ENCODE measurements at regions not wholly inside any gene's neighbourhood (a gene's known extent, or its start where the extent isn't known, plus 50 kb on each side); places are given as distances from the start of the nearest gene placed in this dataset.

DNA sequence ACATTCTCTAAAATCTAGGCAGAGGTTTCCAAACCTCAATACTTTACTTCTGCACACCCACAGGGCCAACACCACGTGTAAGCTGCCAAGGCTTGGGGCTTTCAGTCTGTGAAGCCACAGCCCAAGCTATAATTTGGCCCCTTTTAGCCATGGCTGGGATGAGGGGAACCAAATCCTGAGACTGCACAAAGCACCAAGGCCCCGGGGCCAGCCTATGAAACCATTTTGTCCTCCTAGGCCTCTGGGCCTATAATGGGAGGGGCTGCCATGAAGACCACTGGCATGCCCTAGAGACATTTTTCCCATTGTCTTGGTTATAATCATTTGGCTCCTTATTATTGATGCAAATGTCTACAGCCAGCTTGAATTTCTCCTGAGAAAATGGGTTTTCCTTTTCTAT is 513.0 kb upstream of the ADGRB3 start:
- no peak for TF ChIP-seq TEAD4 (IDR thresholded peaks at IDR 0.05)
- TF ChIP-seq NFIC (IDR thresholded peaks at IDR 0.05): no peak
- TF ChIP-seq EGR1 (IDR thresholded peaks at IDR 0.05): no peak
- TF ChIP-seq TCF12 (IDR thresholded peaks at IDR 0.05; ENCODE audit: low read depth): no peak
- TF ChIP-seq FOXM1 (IDR thresholded peaks at IDR 0.05; ENCODE audit: borderline replicate concordance, low read depth): no peak
- no peak for TF ChIP-seq EP300 (IDR thresholded peaks at IDR 0.05; ENCODE audit: borderline replicate concordance)
- no peak for TF ChIP-seq TAF1 (IDR thresholded peaks at IDR 0.05; ENCODE audit: low read depth)
- TF ChIP-seq YY1 (IDR thresholded peaks at IDR 0.05; ENCODE audit: low read depth): no peak
- TF ChIP-seq, protein P1, sequence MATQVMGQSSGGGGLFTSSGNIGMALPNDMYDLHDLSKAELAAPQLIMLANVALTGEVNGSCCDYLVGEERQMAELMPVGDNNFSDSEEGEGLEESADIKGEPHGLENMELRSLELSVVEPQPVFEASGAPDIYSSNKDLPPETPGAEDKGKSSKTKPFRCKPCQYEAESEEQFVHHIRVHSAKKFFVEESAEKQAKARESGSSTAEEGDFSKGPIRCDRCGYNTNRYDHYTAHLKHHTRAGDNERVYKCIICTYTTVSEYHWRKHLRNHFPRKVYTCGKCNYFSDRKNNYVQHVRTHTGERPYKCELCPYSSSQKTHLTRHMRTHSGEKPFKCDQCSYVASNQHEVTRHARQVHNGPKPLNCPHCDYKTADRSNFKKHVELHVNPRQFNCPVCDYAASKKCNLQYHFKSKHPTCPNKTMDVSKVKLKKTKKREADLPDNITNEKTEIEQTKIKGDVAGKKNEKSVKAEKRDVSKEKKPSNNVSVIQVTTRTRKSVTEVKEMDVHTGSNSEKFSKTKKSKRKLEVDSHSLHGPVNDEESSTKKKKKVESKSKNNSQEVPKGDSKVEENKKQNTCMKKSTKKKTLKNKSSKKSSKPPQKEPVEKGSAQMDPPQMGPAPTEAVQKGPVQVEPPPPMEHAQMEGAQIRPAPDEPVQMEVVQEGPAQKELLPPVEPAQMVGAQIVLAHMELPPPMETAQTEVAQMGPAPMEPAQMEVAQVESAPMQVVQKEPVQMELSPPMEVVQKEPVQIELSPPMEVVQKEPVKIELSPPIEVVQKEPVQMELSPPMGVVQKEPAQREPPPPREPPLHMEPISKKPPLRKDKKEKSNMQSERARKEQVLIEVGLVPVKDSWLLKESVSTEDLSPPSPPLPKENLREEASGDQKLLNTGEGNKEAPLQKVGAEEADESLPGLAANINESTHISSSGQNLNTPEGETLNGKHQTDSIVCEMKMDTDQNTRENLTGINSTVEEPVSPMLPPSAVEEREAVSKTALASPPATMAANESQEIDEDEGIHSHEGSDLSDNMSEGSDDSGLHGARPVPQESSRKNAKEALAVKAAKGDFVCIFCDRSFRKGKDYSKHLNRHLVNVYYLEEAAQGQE (IDR thresholded peaks at IDR 0.05; ENCODE audit: low read depth): no peak

DNA sequence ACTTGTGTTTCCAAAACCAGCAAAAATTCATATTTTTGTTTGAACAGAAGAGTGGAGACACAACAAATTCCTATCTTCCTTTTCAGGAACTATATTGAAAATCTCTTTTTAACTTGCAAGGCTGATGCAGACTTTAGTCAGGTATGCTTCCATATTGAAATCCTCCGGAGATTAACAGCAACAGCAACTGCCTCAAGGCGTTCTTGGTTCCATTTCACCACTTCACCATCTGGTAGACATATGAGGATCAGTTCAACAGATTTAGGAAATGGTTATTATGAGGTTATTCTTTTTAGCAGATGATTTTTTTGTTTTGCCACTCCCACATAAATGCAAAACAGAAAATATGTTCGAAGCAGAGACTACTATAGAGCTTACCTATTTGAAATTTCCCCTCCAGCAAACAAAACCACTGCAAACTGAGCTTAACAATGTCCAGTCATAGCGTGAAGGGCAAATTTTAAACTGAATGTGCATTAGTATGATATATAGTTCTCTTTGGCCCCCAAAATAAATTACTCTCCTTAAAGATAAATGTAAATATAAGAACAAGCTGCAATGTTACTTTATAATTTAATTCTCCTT is 520.5 kb upstream of the ADGRB3 start:
- TF ChIP-seq, protein P2, sequence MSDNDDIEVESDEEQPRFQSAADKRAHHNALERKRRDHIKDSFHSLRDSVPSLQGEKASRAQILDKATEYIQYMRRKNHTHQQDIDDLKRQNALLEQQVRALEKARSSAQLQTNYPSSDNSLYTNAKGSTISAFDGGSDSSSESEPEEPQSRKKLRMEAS (IDR thresholded peaks at IDR 0.05): no peak
- TF ChIP-seq CREB1 (IDR thresholded peaks at IDR 0.05; ENCODE audit: low read depth): no peak
- no peak for TF ChIP-seq NFIC (IDR thresholded peaks at IDR 0.05)
- TF ChIP-seq TEAD4 (IDR thresholded peaks at IDR 0.05): no peak
- no peak for TF ChIP-seq RAD21 (IDR thresholded peaks at IDR 0.05; ENCODE audit: low read depth)
- no peak for TF ChIP-seq TAF1 (IDR thresholded peaks at IDR 0.05; ENCODE audit: low read depth)
- TF ChIP-seq TCF12 (IDR thresholded peaks at IDR 0.05; ENCODE audit: low read depth): no peak
- TF ChIP-seq, protein P1 (IDR thresholded peaks at IDR 0.05; ENCODE audit: low read depth): no peak
- no peak for TF ChIP-seq EGR1 (IDR thresholded peaks at IDR 0.05)
- no peak for TF ChIP-seq YY1 (IDR thresholded peaks at IDR 0.05; ENCODE audit: low read depth)
- TF ChIP-seq EP300 (IDR thresholded peaks at IDR 0.05; ENCODE audit: borderline replicate concordance): no peak
- no peak for TF ChIP-seq ZBTB7A (IDR thresholded peaks at IDR 0.05; ENCODE audit: low read depth)
- no peak for TF ChIP-seq FOXM1 (IDR thresholded peaks at IDR 0.05; ENCODE audit: borderline replicate concordance, low read depth)
- TF ChIP-seq, protein P3, sequence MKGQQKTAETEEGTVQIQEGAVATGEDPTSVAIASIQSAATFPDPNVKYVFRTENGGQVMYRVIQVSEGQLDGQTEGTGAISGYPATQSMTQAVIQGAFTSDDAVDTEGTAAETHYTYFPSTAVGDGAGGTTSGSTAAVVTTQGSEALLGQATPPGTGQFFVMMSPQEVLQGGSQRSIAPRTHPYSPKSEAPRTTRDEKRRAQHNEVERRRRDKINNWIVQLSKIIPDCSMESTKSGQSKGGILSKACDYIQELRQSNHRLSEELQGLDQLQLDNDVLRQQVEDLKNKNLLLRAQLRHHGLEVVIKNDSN (IDR thresholded peaks at IDR 0.05): no peak
- no peak for TF ChIP-seq CEBPB (IDR thresholded peaks at IDR 0.05)

DNA sequence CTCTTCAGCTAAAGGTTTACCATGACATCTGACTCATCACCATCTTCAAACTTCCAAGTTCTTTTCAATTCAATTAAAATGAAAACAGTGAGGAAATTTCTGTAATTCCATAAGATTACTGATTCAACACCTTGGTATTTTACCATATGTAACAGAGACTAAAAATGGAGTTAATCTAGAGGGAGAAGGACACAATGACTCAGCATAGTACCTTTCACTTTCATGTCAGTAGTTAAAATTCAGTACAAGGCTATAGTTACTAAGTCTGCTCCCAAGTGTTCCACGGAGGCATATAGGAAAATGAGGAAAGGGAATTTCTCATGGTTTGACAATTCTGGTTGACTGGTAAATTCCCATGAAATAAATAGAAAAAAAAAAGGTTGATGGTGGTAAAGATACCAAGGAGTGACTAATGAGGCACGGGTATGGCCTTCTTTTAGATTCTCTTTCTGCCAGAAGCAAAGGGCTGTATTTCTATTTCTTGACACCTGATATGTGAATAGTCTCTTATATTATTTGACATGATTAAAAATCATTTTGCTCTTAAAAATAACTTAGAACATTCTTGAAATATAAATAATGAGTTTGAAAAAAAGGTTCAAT is 526.7 kb upstream of the ADGRB3 start:
- TF ChIP-seq, protein P3 (IDR thresholded peaks at IDR 0.05): no peak
- no peak for TF ChIP-seq CEBPB (IDR thresholded peaks at IDR 0.05)
- no peak for TF ChIP-seq TAF1 (IDR thresholded peaks at IDR 0.05; ENCODE audit: low read depth)
- TF ChIP-seq ZBTB7A (IDR thresholded peaks at IDR 0.05; ENCODE audit: low read depth): no peak
- no peak for TF ChIP-seq TEAD4 (IDR thresholded peaks at IDR 0.05)
- TF ChIP-seq CREB1 (IDR thresholded peaks at IDR 0.05; ENCODE audit: low read depth): no peak
- no peak for TF ChIP-seq RAD21 (IDR thresholded peaks at IDR 0.05; ENCODE audit: low read depth)
- TF ChIP-seq FOXM1 (IDR thresholded peaks at IDR 0.05; ENCODE audit: borderline replicate concordance, low read depth): no peak
- no peak for TF ChIP-seq EGR1 (IDR thresholded peaks at IDR 0.05)
- TF ChIP-seq, protein P2 (IDR thresholded peaks at IDR 0.05): no peak
- no peak for TF ChIP-seq TCF12 (IDR thresholded peaks at IDR 0.05; ENCODE audit: low read depth)
- no peak for TF ChIP-seq EP300 (IDR thresholded peaks at IDR 0.05; ENCODE audit: borderline replicate concordance)
- TF ChIP-seq, protein P1 (IDR thresholded peaks at IDR 0.05; ENCODE audit: low read depth): no peak
- TF ChIP-seq NFIC (IDR thresholded peaks at IDR 0.05): no peak

DNA sequence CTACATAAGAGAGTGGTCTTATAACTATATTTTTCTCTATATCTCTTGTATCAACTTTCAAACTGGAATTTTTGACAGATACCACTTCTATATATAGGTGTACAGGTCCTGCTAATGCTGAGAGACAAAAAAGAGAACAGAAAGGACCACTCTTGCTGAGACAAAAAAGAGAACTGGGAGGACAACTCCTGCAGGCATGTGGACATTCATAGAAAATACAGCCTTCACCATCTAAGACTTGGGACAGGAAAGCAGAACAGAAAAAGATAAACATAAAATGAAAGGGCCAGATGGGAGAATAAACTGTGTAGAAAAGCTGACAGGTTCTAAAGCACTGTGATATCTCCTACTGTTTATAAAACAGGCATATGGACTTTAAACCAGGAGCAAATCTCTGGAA is 541.0 kb upstream of the ADGRB3 start:
- TF ChIP-seq EP300 (IDR thresholded peaks at IDR 0.05; ENCODE audit: borderline replicate concordance): no peak
- no peak for TF ChIP-seq TCF12 (IDR thresholded peaks at IDR 0.05; ENCODE audit: low read depth)
- no peak for TF ChIP-seq FOXM1 (IDR thresholded peaks at IDR 0.05; ENCODE audit: borderline replicate concordance, low read depth)
- TF ChIP-seq, protein P2 (IDR thresholded peaks at IDR 0.05): no peak
- TF ChIP-seq, protein P1 (IDR thresholded peaks at IDR 0.05; ENCODE audit: low read depth): no peak
- no peak for TF ChIP-seq TEAD4 (IDR thresholded peaks at IDR 0.05)
- no peak for TF ChIP-seq YY1 (IDR thresholded peaks at IDR 0.05; ENCODE audit: low read depth)
- no peak for TF ChIP-seq EGR1 (IDR thresholded peaks at IDR 0.05)
- TF ChIP-seq CREB1 (IDR thresholded peaks at IDR 0.05; ENCODE audit: low read depth): no peak
- no peak for TF ChIP-seq RAD21 (IDR thresholded peaks at IDR 0.05; ENCODE audit: low read depth)
- TF ChIP-seq, protein P3 (IDR thresholded peaks at IDR 0.05): no peak
- TF ChIP-seq TAF1 (IDR thresholded peaks at IDR 0.05; ENCODE audit: low read depth): no peak
- no peak for TF ChIP-seq NFIC (IDR thresholded peaks at IDR 0.05)
- no peak for TF ChIP-seq ZBTB7A (IDR thresholded peaks at IDR 0.05; ENCODE audit: low read depth)
- TF ChIP-seq CEBPB (IDR thresholded peaks at IDR 0.05): no peak
